ENCODE measurements at regions not wholly inside any gene's neighbourhood (a gene's known extent, or its start where the extent isn't known, plus 50 kb on each side); places are given as distances from the start of the nearest gene placed in this dataset.

- TF ChIP-seq POLR2AphosphoS2 (conservative IDR thresholded peaks at IDR 0.05; ENCODE audit: low read length) (no peak), CTCF (IDR thresholded peaks at IDR 0.05) (no peak)
These were observed 189.5 kb downstream of the ARHGAP12 start for GRCh38 chr10:31739146-31739545.
